ENCODE measurements at regions not wholly inside any gene's neighbourhood (a gene's known extent, or its start where the extent isn't known, plus 50 kb on each side); places are given as distances from the start of the nearest gene placed in this dataset.

DNA sequence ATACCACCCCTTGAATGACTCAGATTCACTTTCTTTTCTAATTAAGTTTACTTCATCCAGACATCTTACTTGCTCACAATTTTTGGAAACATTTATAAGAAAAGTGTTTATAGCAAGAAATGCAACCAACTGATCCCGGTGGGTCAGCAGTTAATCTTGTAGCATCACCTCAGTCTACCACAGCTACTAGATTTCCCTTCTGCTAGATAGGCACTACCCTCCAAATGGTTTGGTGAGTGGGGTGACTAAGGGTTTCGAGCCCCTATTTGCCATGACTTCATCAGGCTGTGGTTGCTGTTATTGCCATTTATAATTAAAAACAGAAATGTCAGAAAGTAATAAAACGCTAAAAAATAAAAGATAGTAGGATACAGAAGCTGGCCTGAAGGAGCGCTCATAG, 930.1 kb upstream of the GJE1 start:
- TF ChIP-seq CTCF (IDR thresholded peaks at IDR 0.05; ENCODE audit: poor library complexity, severe bottlenecking) = no peak
- TF ChIP-seq EP300 (conservative IDR thresholded peaks at IDR 0.05; ENCODE audit: poor library complexity, severe bottlenecking) = no peak
- TF ChIP-seq, protein P1, sequence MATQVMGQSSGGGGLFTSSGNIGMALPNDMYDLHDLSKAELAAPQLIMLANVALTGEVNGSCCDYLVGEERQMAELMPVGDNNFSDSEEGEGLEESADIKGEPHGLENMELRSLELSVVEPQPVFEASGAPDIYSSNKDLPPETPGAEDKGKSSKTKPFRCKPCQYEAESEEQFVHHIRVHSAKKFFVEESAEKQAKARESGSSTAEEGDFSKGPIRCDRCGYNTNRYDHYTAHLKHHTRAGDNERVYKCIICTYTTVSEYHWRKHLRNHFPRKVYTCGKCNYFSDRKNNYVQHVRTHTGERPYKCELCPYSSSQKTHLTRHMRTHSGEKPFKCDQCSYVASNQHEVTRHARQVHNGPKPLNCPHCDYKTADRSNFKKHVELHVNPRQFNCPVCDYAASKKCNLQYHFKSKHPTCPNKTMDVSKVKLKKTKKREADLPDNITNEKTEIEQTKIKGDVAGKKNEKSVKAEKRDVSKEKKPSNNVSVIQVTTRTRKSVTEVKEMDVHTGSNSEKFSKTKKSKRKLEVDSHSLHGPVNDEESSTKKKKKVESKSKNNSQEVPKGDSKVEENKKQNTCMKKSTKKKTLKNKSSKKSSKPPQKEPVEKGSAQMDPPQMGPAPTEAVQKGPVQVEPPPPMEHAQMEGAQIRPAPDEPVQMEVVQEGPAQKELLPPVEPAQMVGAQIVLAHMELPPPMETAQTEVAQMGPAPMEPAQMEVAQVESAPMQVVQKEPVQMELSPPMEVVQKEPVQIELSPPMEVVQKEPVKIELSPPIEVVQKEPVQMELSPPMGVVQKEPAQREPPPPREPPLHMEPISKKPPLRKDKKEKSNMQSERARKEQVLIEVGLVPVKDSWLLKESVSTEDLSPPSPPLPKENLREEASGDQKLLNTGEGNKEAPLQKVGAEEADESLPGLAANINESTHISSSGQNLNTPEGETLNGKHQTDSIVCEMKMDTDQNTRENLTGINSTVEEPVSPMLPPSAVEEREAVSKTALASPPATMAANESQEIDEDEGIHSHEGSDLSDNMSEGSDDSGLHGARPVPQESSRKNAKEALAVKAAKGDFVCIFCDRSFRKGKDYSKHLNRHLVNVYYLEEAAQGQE (IDR thresholded peaks at IDR 0.05; ENCODE audit: borderline replicate concordance) = no peak

Data from neural cell (in vitro differentiated cells).